ENCODE measurements at regions not wholly inside any gene's neighbourhood (a gene's known extent, or its start where the extent isn't known, plus 50 kb on each side); places are given as distances from the start of the nearest gene placed in this dataset.
A peak's percentile ranks its signal among the peaks of the same experiment; 100 is the strongest.

GRCh38 chr15:99511866-99512661, 53.7 kb upstream of the MEF2A start:
- TF ChIP-seq, protein P1, sequence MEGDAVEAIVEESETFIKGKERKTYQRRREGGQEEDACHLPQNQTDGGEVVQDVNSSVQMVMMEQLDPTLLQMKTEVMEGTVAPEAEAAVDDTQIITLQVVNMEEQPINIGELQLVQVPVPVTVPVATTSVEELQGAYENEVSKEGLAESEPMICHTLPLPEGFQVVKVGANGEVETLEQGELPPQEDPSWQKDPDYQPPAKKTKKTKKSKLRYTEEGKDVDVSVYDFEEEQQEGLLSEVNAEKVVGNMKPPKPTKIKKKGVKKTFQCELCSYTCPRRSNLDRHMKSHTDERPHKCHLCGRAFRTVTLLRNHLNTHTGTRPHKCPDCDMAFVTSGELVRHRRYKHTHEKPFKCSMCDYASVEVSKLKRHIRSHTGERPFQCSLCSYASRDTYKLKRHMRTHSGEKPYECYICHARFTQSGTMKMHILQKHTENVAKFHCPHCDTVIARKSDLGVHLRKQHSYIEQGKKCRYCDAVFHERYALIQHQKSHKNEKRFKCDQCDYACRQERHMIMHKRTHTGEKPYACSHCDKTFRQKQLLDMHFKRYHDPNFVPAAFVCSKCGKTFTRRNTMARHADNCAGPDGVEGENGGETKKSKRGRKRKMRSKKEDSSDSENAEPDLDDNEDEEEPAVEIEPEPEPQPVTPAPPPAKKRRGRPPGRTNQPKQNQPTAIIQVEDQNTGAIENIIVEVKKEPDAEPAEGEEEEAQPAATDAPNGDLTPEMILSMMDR (IDR thresholded peaks at IDR 0.05; ENCODE audit: low read depth, low read length, poor library complexity, severe bottlenecking): peak; percentile 28
- no peak for TF ChIP-seq EZH2phosphoT487 (IDR thresholded peaks at IDR 0.05; ENCODE audit: borderline replicate concordance, low read length)
